Osteocyte (in vitro differentiated cells): ENCODE measurements at regions not wholly inside any gene's neighbourhood (a gene's known extent, or its start where the extent isn't known, plus 50 kb on each side); places are given as distances from the start of the nearest gene placed in this dataset.

ENCODE experiments used
- DNase-seq: peaks from one replicate; pipeline ENCODE4 v3.0.0; 2021; ENCODE audit warnings: mixed read lengths; ENCODE audit not compliant: unreplicated experiment; ENCODE audit errors: extremely low spot score
- H3K27ac Mint-ChIP-seq: one replicate; pipeline ENCODE4 v1.8.0; 2021; ENCODE audit warnings: mild to moderate bottlenecking, mixed read lengths; ENCODE audit not compliant: unreplicated experiment
- H3K27me3 Mint-ChIP-seq: one replicate; pipeline ENCODE4 v1.8.0; 2021; ENCODE audit warnings: mixed read lengths; ENCODE audit not compliant: unreplicated experiment
- H3K36me3 Mint-ChIP-seq: one replicate; pipeline ENCODE4 v1.8.0; 2021; ENCODE audit warnings: mixed read lengths; ENCODE audit not compliant: unreplicated experiment
- H3K4me1 Mint-ChIP-seq: one replicate; pipeline ENCODE4 v1.8.0; 2021; ENCODE audit warnings: mixed read lengths; ENCODE audit not compliant: unreplicated experiment
- H3K4me3 Mint-ChIP-seq: one replicate; pipeline ENCODE4 v1.8.0; 2021; ENCODE audit warnings: mild to moderate bottlenecking, moderate library complexity, mixed read lengths; ENCODE audit not compliant: unreplicated experiment
- H3K9me3 Mint-ChIP-seq: one replicate; pipeline ENCODE4 v1.8.0; 2021; ENCODE audit warnings: mixed read lengths; ENCODE audit not compliant: unreplicated experiment
- TF ChIP-seq, protein P1 (sequence below): fragments of 200-600 bp; sonication (generic); IDR thresholded peaks from 2 replicates; pipeline ENCODE4 v1.5.0; 2021; ENCODE audit warnings: antibody characterized with exemption, mild to moderate bottlenecking, moderate library complexity

DNA sequence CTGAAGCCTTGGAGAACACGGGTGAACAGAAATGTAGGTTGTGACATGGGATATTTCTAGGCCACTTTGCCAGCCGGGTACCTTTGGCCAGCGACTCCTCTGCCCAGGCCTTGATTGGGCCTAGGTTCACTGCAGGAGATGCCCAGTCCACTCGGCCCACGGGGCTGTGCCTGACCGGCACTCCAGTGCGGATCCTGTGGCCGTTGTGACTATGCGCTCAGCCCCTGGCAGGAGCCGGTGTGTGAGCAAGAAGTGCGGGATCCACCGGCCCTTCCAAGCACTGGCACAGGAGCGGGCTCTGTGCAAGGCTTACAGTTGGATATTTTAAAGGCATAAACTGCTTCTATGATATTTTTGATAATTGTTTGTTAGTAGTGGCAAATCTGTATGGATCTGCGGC is 1042.5 kb upstream of the PCDH9 start:
- no peak for DNase-seq
- Mint-ChIP-seq H3K36me3 (no peaks in the 10 kb centered on the region), H3K4me1 (no peaks in the 10 kb centered on the region), H3K27ac (no peak overlapping the region), H3K27me3 (no peaks in the 10 kb centered on the region), H3K9me3 (peaks cover 4% of the 10 kb centered on the region), H3K4me3 (no peak overlapping the region)
- TF ChIP-seq, protein P1, sequence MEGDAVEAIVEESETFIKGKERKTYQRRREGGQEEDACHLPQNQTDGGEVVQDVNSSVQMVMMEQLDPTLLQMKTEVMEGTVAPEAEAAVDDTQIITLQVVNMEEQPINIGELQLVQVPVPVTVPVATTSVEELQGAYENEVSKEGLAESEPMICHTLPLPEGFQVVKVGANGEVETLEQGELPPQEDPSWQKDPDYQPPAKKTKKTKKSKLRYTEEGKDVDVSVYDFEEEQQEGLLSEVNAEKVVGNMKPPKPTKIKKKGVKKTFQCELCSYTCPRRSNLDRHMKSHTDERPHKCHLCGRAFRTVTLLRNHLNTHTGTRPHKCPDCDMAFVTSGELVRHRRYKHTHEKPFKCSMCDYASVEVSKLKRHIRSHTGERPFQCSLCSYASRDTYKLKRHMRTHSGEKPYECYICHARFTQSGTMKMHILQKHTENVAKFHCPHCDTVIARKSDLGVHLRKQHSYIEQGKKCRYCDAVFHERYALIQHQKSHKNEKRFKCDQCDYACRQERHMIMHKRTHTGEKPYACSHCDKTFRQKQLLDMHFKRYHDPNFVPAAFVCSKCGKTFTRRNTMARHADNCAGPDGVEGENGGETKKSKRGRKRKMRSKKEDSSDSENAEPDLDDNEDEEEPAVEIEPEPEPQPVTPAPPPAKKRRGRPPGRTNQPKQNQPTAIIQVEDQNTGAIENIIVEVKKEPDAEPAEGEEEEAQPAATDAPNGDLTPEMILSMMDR, result no peak

DNA sequence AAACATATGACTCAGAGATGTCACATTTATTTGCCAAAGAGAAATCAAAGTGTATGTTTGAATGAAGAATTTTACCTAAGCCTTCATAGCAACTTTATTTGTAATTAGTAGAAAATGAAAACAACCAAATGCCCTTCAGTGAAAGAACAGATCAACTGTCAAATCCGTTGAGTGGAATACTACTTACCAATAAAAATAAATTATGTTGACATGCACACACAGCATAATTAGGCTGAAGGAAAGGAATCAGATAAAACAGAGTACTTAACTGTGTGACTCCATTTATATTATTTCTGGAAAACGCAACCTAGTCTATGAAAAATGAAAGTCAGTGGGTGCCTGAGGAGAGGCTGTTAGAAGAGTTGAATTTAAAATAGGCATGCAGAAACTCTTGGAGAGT is 1034.6 kb upstream of the PCDH9 start:
- DNase-seq, result no peak
- no peaks in the 10 kb centered on the region for H3K36me3 Mint-ChIP-seq
- no peaks in the 10 kb centered on the region for H3K4me1 Mint-ChIP-seq

DNA sequence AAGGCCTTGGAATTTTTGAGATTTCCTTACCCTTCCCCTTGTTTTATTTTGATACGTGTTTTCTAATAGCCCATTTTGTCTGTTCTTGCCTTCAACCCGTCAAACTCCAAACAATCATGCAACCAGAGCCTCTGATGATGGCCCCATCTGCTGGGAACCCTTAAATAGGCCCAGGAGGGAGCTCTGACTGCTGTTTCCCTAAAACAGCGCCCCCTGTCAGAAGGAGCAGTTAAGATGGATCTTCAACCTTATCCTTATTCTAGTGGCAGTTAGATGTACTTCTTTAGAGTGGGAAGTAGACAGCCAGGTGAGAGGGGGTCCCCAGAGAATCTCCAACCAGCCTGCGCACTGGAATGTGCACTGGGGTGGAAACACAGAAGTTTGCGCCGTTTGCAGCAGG is 1031.0 kb upstream of the PCDH9 start:
- H3K27me3 Mint-ChIP-seq, result no peaks in the 10 kb centered on the region
- H3K36me3 Mint-ChIP-seq, result no peaks in the 10 kb centered on the region
- H3K9me3 Mint-ChIP-seq, result no peaks in the 10 kb centered on the region
- TF ChIP-seq, protein P1, result no peak
- no peak overlapping the region for H3K4me3 Mint-ChIP-seq
- peaks cover 4% of the 10 kb centered on the region for H3K4me1 Mint-ChIP-seq
- no peak overlapping the region for H3K27ac Mint-ChIP-seq
- no peak for DNase-seq

More for the DNA sequence above, 1034.6 kb upstream of the PCDH9 start:
- H3K4me3 Mint-ChIP-seq, result no peak overlapping the region
- H3K9me3 Mint-ChIP-seq, result no peaks in the 10 kb centered on the region
- no peaks in the 10 kb centered on the region for H3K27me3 Mint-ChIP-seq
- TF ChIP-seq, protein P1, result no peak
- no peak overlapping the region for H3K27ac Mint-ChIP-seq

DNA sequence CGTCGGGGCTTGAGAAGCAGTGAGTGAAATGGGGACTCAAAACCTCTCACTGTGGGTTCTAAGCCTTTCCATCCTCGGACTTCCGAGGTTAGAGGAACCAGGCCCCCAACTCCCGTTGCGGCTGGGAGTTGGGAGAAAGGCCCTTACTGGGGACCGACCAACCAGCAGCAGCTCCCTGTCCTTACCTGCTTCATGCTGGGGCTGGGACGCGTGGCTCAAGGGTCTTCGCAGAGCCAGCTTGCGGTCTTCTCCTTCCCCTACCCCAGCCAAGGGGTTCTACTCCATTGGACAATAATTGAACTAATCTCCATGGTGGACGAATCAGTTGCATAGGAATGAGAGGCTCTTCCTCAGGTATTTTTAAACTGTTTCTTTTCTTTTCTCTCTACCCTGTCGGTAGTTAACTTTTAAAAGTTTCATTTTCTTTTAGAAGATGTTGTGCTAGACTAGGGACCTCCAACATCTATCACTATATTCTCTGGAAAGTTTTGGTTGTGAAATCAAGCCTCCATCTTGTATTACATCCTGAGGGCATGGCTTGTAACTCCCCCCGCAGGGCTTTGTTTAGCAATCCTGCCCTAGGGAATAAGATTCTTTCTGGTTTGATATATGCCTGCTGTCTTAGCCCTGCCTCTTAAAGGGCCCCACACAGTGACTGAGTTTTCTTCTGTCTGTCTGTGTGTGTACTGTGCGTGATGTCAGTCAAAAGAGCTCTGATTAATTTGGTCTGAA is 1027.1 kb upstream of the PCDH9 start:
- Mint-ChIP-seq H3K36me3 (no peaks in the 10 kb centered on the region), H3K4me3 (no peak overlapping the region), H3K27me3 (no peaks in the 10 kb centered on the region), H3K27ac (no peak overlapping the region), H3K4me1 (peaks cover 4% of the 10 kb centered on the region), H3K9me3 (no peaks in the 10 kb centered on the region)
- no peak for DNase-seq
- TF ChIP-seq, protein P1, result no peak

DNA sequence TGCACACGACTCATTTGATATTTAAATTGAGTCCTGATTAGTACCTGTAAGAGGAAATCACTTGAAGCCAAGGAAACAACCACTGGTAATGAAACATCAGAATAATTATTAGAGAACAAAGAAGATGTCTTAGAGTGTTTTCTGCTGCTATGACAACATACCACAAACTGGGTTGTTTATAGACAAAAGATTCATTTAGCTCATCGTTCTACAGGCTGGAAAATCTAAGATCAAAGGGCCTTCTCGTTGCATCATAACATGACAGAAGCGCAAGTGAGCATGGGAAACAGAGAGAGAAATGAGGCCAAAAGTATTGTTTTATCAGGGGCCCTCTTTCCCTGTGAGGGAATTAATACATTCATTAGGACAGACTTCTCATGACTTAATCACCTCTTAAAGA is 1024.0 kb upstream of the PCDH9 start:
- Mint-ChIP-seq H3K27ac (no peak overlapping the region), H3K9me3 (no peaks in the 10 kb centered on the region), H3K4me3 (no peak overlapping the region), H3K36me3 (no peaks in the 10 kb centered on the region), H3K4me1 (peaks cover 4% of the 10 kb centered on the region), H3K27me3 (no peaks in the 10 kb centered on the region)
- no peak for DNase-seq
- TF ChIP-seq, protein P1, result no peak
